Fibroblast of skin of right biceps (primary cell): ENCODE measurements at regions not wholly inside any gene's neighbourhood (a gene's known extent, or its start where the extent isn't known, plus 50 kb on each side); places are given as distances from the start of the nearest gene placed in this dataset.
"Not testable (repeated sequence)": the region's sequence is repeated elsewhere in the genome, so short reads cannot be mapped to it uniquely, and the experiment has no call there.

Experiments used
- DNase-seq: peaks from one replicate; pipeline ENCODE4 v3.0.0-alpha.2; 2013

GRCh38 chr2:87319705-87320104, 298.1 kb upstream of the PLGLB1 start:
- not testable (repeated sequence) for DNase-seq

- DNase-seq, result not testable (repeated sequence)
Measured at GRCh38 chr2:87321201-87321600, 299.6 kb upstream of the PLGLB1 start.

- DNase-seq, result not testable (repeated sequence)
Measured at GRCh38 chr2:87324335-87325041, 302.8 kb upstream of the PLGLB1 start.

GRCh38 chr2:87325042-87325910, 303.6 kb upstream of the PLGLB1 start:
- DNase-seq, result not testable (repeated sequence)

- DNase-seq, result not testable (repeated sequence)
Measured at GRCh38 chr2:87325911-87326294, 304.3 kb upstream of the PLGLB1 start.

GRCh38 chr2:87326754-87327153, 305.1 kb upstream of the PLGLB1 start:
- DNase-seq, result not testable (repeated sequence)

GRCh38 chr2:87327648-87328371, 306.2 kb upstream of the PLGLB1 start:
- not testable (repeated sequence) for DNase-seq

GRCh38 chr2:87329529-87329928, 307.9 kb upstream of the PLGLB1 start:
- not testable (repeated sequence) for DNase-seq

GRCh38 chr2:87330486-87330885, 308.8 kb upstream of the PLGLB1 start:
- not testable (repeated sequence) for DNase-seq

DNA sequence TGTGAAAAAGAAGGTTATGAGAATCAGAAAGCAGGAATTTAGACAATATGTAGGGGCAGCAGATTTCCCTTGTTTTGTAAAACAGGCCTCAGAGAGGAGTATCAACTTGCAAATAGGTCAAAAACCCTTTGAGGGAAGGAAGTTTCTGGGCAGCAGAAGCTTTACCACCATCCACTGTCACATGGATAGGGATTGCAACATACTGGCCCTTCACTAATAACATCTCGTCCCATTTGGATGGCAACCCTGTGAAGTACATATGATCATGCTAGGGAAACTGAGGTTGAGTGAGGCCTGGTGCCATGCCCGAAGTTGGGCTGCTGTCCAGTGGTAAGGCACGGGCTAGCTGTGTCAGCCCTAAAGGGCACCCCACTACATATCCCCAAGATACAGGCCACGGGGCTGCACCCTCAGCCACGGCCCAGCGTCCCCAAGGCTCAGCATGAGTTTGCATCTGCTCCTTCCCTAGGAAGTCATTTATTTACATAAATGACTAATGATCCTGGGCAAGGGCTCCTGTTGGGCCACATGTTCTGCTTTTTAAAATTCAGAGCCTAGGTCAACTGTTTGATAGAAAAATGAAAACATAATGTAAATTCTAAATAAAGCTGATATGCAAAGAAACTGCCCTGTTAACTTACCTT, 310.4 kb upstream of the PLGLB1 start:
- not testable (repeated sequence) for DNase-seq

- DNase-seq, result not testable (repeated sequence)
Measured at GRCh38 chr2:87334888-87335287, 313.2 kb upstream of the PLGLB1 start.

DNA sequence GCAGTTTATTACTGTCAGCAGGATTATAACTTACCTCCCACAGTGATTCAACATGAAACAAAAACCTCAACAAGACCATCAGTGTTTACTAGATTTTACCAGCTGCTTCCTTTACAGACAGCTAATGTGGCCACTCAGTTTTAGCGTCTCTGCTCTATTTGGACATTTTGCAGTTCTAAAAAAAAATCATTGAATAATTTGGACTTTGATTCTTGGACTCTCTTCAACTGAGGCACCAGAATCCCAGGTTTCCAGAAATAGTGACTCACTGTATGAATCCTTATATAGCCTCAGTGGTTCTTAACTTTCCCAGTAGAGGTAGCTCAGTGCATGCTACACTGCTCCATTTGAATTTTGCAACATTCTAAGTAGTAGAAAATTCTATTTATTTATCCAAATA, 317.4 kb upstream of the PLGLB1 start:
- peak; percentile 73 for DNase-seq

GRCh38 chr2:87341601-87342014, 320.0 kb upstream of the PLGLB1 start:
- DNase-seq, result peak; percentile 58

DNA sequence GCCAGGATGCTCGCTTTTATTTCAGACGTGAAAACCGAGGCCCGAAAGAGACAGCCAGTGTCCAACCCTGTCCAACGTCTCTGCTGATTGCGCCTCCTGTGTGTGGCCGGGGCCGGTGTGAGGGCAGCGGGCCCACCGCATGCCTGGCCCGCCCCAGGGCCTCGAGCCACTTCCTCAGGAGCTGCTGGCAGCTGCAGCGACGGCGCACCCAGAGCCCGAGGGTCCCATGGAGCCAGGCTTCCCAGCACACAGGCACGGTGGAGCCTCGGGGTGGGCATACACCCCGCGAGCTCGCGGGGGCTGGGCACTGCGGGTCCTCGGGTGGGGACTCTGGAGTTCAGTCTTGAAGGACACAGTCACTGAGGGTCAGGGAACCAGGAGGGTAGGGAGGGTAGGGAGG, 320.5 kb upstream of the PLGLB1 start:
- DNase-seq, result not testable (repeated sequence)

GRCh38 chr2:87343347-87343746, 321.7 kb upstream of the PLGLB1 start:
- not testable (repeated sequence) for DNase-seq

- not testable (repeated sequence) for DNase-seq
Measured at GRCh38 chr2:87345283-87345682, 323.6 kb upstream of the PLGLB1 start.

- not testable (repeated sequence) for DNase-seq
Measured at GRCh38 chr2:87348556-87348955, 326.9 kb upstream of the PLGLB1 start.

DNA sequence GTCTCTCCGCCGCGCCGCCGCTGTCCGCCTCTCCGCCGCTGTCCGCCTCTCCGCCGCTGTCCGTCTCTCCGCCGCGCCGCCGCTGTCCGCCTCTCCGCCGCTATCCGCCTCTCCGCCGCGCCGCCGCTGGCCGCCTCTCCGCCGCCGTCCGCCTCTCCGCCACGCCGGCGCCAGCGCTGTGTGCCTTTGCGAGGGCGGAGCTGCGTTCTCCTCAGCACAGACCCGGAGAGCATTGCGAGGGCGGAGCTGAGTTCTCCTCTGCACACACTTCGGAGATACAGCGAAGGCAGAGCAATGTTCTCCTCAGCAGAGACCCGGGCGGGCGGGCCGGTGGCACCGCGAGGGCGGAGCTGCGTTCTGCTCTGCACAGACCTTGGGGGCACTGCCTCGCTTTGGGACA, 327.4 kb upstream of the PLGLB1 start:
- DNase-seq, result peak; percentile 0

GRCh38 chr2:87352178-87352934, 330.7 kb upstream of the PLGLB1 start:
- DNase-seq, result not testable (repeated sequence)

GRCh38 chr2:87353408-87353807, 331.8 kb upstream of the PLGLB1 start:
- not testable (repeated sequence) for DNase-seq

DNA sequence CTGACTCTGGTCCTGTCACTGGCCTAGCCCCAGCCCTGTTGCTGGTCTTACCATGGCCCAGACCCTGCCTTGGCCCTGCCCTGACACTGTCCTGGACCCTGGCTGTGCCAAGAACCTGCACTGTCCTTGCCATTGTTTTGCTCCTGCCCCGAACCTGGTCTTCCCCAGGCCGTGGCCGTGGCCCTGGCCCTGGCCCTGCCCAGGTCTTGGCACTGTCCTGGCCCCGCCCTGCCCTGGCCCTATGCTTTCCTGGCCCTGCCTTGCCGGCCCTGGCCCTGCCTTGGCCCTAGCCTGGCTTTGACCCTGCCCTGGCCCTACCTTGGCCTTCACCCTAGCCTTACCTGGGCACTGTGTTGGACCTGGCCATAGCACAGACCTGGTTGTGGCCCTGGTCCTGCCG, 332.5 kb upstream of the PLGLB1 start:
- DNase-seq, result not testable (repeated sequence)

GRCh38 chr2:87360250-87360649, 338.6 kb upstream of the PLGLB1 start:
- not testable (repeated sequence) for DNase-seq
